NCI-H2029 (cell line): ENCODE measurements at regions not wholly inside any gene's neighbourhood (a gene's known extent, or its start where the extent isn't known, plus 50 kb on each side); places are given as distances from the start of the nearest gene placed in this dataset.
"Not testable (repeated sequence)": the region's sequence is repeated elsewhere in the genome, so short reads cannot be mapped to it uniquely, and the experiment has no call there.

Experiments used
- DNase-seq: peaks from one replicate; lab custom pipeline; 2025; lab: John Stamatoyannopoulos, UW

GRCh38 chr4:179124957-179125356 lies 1682.7 kb upstream of the AGA start:
- DNase-seq, result no peak

DNA sequence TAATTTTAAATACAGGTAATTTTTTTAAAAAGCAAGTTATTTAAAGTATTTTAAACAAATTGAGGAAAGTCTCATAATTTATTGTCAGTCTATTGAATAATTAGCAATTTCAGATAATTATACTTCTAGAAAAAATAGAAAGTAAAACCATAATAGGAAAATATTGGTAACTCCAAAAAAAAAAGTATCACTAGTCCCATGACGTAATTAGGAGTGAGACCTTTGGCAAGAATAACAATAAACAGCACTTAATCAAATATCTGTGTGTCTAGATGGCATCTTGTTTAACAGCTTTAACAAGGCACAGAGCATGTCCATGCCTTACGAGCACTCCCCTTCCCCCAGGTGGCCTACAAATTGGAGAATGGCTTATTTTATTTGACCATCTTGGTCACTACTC lies 1683.6 kb upstream of the AGA start:
- DNase-seq, result no peak

- DNase-seq, result no peak
Observed at GRCh38 chr4:179128299-179128698, 1686.1 kb upstream of the AGA start.

DNA sequence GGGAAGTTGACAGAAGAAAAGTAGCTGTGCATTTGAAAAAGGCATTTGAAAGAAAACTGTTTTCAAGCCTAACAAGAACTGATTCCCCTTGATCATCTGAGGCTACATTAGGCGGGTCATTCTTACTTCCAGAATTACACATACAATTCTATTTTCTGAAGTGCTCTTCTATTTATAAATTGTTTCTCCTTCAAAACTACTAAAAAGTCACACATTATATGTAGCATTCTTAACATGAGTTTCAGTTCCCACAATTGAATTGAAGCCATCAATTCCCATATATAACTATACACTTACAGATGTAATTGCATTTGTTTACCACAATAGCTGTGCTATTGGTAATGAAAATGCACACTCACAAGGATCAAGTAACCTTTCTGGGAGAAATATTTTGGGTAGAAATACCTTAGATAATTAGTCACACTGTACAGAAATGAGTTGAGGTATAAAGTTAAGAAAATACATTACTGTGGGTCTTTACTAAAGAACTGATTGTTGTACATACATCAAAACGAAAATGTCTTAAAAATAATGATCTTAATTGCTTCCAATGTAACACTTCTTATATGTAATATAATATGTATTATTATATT lies 1688.0 kb upstream of the AGA start:
- no peak for DNase-seq

DNA sequence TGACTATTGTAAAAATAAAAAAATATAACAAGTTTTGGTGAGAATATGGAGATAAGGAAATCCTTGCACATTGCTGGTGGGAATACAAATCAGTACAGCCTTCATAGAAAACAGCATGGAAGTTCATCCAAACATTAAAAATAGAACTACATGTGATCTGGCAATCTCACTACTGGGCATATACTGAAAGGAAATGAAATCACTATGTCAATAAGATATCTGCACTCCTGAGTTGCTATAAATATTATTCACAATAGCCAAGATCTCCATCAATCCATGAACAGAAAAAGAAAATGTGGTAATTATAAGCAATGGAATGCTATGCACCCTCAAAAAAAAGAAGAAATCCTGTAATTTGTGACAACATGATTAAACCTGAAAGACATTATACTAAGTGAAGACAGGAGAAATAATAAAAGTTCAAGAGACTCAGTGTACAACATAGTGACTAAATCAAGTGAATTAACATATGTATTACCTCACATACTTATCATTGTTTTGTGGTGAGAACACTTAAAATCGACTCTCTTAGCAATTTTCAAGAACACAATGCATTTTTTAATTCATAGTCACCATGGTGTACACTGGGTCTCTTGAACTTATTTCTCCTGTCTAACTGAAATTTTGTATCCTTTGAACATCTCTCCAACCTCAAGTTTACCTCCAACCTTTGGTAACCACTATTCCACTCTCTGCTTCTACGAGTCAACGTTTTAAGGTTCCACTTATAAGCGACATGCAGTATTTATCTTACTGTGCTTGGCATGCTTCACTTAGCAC lies 1703.7 kb upstream of the AGA start:
- DNase-seq, result no peak

GRCh38 chr4:179151770-179152169 lies 1709.5 kb upstream of the AGA start:
- DNase-seq, result no peak

GRCh38 chr4:179163147-179163546 lies 1720.9 kb upstream of the AGA start:
- DNase-seq, result no peak

DNA sequence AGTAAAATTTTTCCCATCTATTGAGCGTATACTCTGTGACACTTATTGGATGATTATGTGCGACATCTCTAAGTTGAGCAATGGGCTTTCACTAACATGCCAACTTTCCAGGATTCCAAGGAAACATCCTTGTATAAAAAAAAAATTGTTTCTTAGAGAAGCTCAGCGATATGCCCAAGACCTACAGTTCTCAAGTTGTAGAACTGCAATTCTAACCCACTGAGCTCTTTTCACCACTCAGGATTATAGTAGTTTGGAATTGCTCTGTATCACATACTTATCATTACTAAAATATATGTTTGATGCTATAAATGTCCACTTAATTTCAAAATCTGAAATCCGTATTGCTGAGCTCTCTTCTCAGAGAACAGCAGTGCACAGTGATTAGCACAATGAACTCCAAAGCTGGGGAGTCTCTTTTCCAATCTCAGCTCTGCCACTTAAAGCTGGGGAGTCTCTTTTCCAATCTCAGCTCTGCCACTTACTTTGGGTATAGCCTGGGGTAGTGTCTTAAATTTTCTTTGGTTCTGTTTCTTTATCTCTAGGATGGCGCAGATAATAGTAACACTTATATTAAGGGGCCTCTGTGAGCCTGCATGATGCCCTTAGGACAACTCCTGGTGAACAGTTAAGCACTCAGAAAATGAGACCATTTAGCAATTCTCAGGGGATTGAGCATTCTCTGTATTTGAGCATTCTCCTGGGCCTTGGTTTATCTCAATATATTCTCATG lies 1722.2 kb upstream of the AGA start:
- no peak for DNase-seq

GRCh38 chr4:179165000-179165738 lies 1722.9 kb upstream of the AGA start:
- DNase-seq, result no peak

- no peak for DNase-seq
Observed at GRCh38 chr4:179165862-179166261, 1723.6 kb upstream of the AGA start.

DNA sequence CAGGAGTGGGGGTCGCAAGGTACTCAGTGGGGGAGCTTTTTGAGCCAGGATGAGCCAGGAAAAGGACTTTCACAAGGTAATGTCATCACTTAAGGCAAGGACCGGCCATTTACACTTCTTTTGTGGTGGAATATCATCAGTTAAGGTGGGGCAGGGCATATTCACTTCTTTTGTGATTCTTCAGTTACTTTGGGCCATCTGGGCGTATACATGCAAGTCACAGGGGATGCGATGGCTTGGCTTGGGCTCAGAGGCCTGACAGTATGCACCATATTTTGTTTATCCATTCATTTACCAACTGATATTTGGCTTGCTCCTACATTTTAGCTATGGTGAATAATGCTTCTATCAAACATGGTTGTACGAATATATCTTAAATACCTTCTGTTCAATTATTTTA lies 1728.1 kb upstream of the AGA start:
- DNase-seq, result not testable (repeated sequence)

GRCh38 chr4:179182741-179183140 lies 1740.5 kb upstream of the AGA start:
- DNase-seq, result no peak

DNA sequence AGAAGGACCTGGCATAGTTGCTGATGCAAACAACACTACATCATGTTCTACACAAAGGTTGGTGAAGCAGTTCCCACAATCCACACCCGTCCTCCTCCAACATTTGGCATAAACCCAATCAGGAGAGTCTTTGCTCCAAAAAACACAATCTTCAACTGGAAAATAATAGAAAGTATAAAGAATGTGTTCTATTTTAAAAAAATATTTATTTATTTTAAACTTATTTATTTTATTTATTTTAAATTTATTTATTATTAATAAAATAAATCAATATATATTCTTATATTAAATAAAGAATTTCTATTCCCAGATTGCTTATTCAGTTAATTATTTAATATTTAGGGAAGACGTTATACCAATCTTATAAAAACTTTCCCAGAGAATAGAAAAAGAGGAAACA lies 1753.7 kb upstream of the AGA start:
- no peak for DNase-seq

GRCh38 chr4:179196511-179196910 lies 1754.3 kb upstream of the AGA start:
- DNase-seq, result no peak

GRCh38 chr4:179200681-179201080 lies 1758.4 kb upstream of the AGA start:
- no peak for DNase-seq

- no peak for DNase-seq
Observed at GRCh38 chr4:179225594-179225993, 1783.4 kb upstream of the AGA start.

DNA sequence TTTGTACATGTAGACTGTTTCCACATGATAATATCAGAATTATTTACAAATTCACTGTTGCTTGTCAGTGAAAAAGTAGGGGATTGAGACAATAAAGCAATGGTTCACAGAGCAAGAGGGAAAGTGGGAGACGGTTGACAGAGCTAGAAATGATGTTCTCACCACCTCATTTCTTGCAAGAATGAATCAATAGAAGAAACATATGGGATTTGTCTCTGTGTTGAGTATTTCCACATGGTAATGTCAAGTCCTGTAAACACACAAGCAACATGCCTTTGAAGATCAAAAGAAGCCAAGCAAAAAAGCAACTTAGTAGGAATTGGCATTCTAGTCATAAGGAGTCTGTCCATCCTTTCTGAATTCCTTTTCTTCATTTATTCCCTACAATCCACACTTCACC lies 1806.6 kb upstream of the AGA start:
- DNase-seq, result no peak

GRCh38 chr4:179268791-179269190 lies 1826.6 kb upstream of the AGA start:
- no peak for DNase-seq

DNA sequence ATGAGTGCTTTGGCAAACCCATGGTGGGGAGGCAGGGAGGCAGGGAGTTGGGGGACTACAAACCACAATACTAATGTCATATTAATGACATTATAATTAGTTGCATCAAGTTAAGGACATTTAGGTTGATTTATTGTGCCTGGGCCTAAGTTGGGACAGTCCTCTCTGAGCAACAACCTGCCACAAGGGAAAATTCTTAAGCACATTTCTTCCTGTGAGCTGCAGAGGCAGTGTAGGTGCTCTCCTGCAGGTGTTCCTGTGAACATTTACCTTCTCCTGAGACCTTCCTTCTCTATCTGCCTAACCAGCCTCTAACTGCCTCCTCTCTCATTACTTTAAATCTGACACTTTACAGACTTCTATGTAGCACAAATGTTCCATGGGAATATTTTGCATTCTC lies 1830.0 kb upstream of the AGA start:
- DNase-seq, result no peak

GRCh38 chr4:179278647-179279046 lies 1836.4 kb upstream of the AGA start:
- no peak for DNase-seq

GRCh38 chr4:179285696-179286095 lies 1843.5 kb upstream of the AGA start:
- DNase-seq, result no peak

DNA sequence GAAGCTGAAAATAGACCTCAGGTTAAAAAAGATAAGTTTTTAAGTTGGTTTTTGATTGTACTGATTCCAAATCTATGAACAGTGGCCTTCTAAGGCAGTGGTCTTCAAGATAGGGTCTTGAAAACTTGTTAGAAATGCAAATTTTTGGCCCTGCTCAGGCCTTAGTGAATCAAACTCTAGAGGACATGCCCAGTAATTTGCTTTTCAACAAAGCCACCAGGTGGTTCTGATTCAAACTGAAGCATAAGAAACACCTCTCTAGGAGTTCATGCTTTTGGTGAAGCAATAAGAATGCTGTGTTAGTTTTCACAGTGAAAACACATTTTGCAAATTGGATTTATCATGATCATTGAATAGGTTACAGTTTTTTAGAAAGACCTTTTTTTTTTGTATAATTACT lies 1849.4 kb upstream of the AGA start:
- DNase-seq, result no peak

DNA sequence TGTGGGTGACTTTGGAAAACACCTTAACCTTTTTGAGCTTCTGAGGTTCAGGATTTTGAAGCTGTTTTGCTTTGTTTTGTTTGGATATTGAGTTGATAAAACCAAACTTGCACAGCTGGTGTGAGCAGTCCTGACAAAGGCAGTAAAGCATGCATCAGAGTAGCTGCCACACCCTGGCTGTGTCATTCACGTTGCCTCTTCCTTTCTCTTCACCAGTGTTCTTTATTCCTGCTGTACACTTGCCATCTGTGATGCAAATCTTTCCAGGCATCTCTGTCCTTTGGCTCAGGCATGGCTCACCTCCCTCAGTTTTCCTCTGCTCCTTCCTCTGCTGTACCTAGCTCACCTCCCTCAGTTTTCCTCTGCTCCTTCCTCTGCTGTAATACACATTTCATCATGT lies 1850.2 kb upstream of the AGA start:
- DNase-seq, result no peak
